PC-3 (cell line): ENCODE measurements at regions not wholly inside any gene's neighbourhood (a gene's known extent, or its start where the extent isn't known, plus 50 kb on each side); places are given as distances from the start of the nearest gene placed in this dataset.

Experiments
- ATAC-seq: fragments of 200-7000 bp; cut with Tn5 transposase; 2 replicates; pipeline ENCODE4 v1.9.1; 2020; ENCODE audit warnings: mild to moderate bottlenecking, moderate library complexity
- BruUV-seq: library from RNA; stranded (reverse); fragments of 400-500 nt; replicated peaks from 2 replicates; lab custom pipeline; 2021; lab: Mats Ljungman, UMichigan
- CTCF ChIA-PET: fragments of 300-600 bp; sonication (Branson Sonifier 250); formaldehyde crosslinking; loops from one replicate; lab custom pipeline; 2022; ENCODE audit warnings: antibody characterized with exemption; lab: Charles Lee
- POLR2A ChIA-PET: fragments of 300-600 bp; sonication (Branson Sonifier 250); formaldehyde crosslinking; loops from one replicate; lab custom pipeline; 2022; ENCODE audit warnings: antibody characterized with exemption; ENCODE audit not compliant: unreplicated experiment; lab: Charles Lee
- DNase-seq: peaks from one replicate; pipeline ENCODE4 v3.0.0-alpha.2; 2015
- H2AFZ ChIP-seq: fragments of 300-600 bp; sonication (generic); 2 replicates; pipeline ENCODE4 v1.6.0; 2016; ENCODE audit warnings: antibody characterized with exemption, low read length
- H3F3A ChIP-seq: fragments of 300-600 bp; sonication (generic); one replicate; pipeline ENCODE4 v1.6.0; 2017; ENCODE audit warnings: antibody characterized with exemption, low read length, control low read depth, mild to moderate bottlenecking; ENCODE audit not compliant: unreplicated experiment
- H3K27ac ChIP-seq: fragments of 300-600 bp; sonication (generic); 2 replicates; pipeline ENCODE4 v1.5.1; 2016; ENCODE audit warnings: mild to moderate bottlenecking, low read length
- H3K27me3 ChIP-seq: fragments of 300-600 bp; sonication (generic); 2 replicates; pipeline ENCODE4 v1.6.1; 2016; ENCODE audit warnings: low read length, mixed read lengths
- H3K36me3 ChIP-seq: fragments of 300-600 bp; sonication (generic); 2 replicates; pipeline ENCODE4 v1.6.1; 2016; ENCODE audit warnings: low read depth, mixed run types, low read length, mixed read lengths
- H3K4me1 ChIP-seq: fragments of 300-600 bp; sonication (generic); 2 replicates; pipeline ENCODE4 v1.5.1; 2016; ENCODE audit warnings: low read length; ENCODE audit not compliant: insufficient read depth
- H3K4me2 ChIP-seq: fragments of 300-600 bp; sonication (generic); 2 replicates; pipeline ENCODE4 v1.6.0; 2016; ENCODE audit warnings: low read length
- H3K4me3 ChIP-seq: fragments of 300-600 bp; sonication (generic); 2 replicates; pipeline ENCODE4 v1.5.1; 2016; ENCODE audit warnings: mild to moderate bottlenecking, low read length, mixed read lengths
- H3K79me2 ChIP-seq: fragments of 300-600 bp; sonication (generic); 2 replicates; pipeline ENCODE4 v1.6.1; 2017; ENCODE audit warnings: low read length, mixed read lengths
- H3K9ac ChIP-seq: fragments of 300-600 bp; sonication (generic); 2 replicates; pipeline ENCODE4 v1.6.0; 2016; ENCODE audit warnings: mild to moderate bottlenecking, low read length
- H3K9me2 ChIP-seq: fragments of 300-600 bp; sonication (generic); replicated peaks from 2 replicates; pipeline ENCODE4 v1.6.1; 2016; ENCODE audit warnings: mixed run types, low read length, mixed read lengths
- H3K9me3 ChIP-seq: fragments of 300-600 bp; sonication (generic); 2 replicates; pipeline ENCODE4 v1.6.1; 2016; ENCODE audit warnings: low read length, mixed read lengths
- H4K20me1 ChIP-seq: fragments of 300-600 bp; sonication (generic); 2 replicates; pipeline ENCODE4 v1.6.1; 2016; ENCODE audit warnings: low read length, mixed read lengths
- CTCF ChIP-seq: fragments of 300-600 bp; sonication (generic); conservative IDR thresholded peaks from 2 replicates; pipeline ENCODE4 v1.5.1; 2017; ENCODE audit warnings: antibody characterized with exemption, low read depth, mild to moderate bottlenecking, low read length
- EZH2 ChIP-seq: fragments of 300-600 bp; sonication (generic); IDR thresholded peaks from one replicate; pipeline ENCODE4 v1.6.1; 2017; ENCODE audit warnings: antibody characterized with exemption, mild to moderate bottlenecking, low read length; ENCODE audit not compliant: unreplicated experiment
- EZH2phosphoT487 ChIP-seq: fragments of 300-600 bp; sonication (generic); IDR thresholded peaks from 2 replicates; pipeline ENCODE4 v1.6.1; 2018; ENCODE audit warnings: mild to moderate bottlenecking, antibody characterized with exemption, low read length, borderline replicate concordance
- intact Hi-C: fragments of 100-400 bp; cut with micrococcal nuclease; formaldehyde crosslinking; loops from 2 replicates; pipeline ENCODE4 v1.9.0; 2023

- Histone ChIP-seq H3K4me2 (no peak overlapping the region), H3K4me3 (no peak overlapping the region), H3K79me2 (no peaks in the 10 kb centered on the region), H3K9me2 (no peaks in the 10 kb centered on the region), H3K27me3 (peaks cover 45% of the 10 kb centered on the region), H3K9ac (no peak overlapping the region), H3K4me1 (no peaks in the 10 kb centered on the region), H3F3A (no peaks in the 10 kb centered on the region), H3K27ac (no peak overlapping the region), H3K9me3 (no peaks in the 10 kb centered on the region), H3K36me3 (no peaks in the 10 kb centered on the region), H4K20me1 (no peaks in the 10 kb centered on the region), H2AFZ (no peak overlapping the region)
- intact Hi-C loops, result no loop called here
- DNase-seq (no peak), ATAC-seq (no peak)
- POLR2A ChIA-PET, result no interaction called here
- CTCF ChIA-PET, result no interaction called here
- no peak for TF ChIP-seq EZH2phosphoT487
- no peak for TF ChIP-seq EZH2
- no peak for TF ChIP-seq CTCF
- no TSS peak for BruUV-seq
These were observed 111.7 kb downstream of the SUDS3 start for GRCh38 chr12:118488034-118488433.

- no peak overlapping the region for H3K4me2 ChIP-seq
- H3K4me1 ChIP-seq, result no peaks in the 10 kb centered on the region
- ChIA-PET CTCF (no interaction called here), POLR2A (no interaction called here)
- BruUV-seq, result no TSS peak
- no peak overlapping the region for H3K27ac ChIP-seq
- H2AFZ ChIP-seq, result no peak overlapping the region
- DNase-seq (no peak), ATAC-seq (no peak)
- H3K9me3 ChIP-seq, result no peaks in the 10 kb centered on the region
- H3K9me2 ChIP-seq, result no peaks in the 10 kb centered on the region
- no peaks in the 10 kb centered on the region for H4K20me1 ChIP-seq
- H3K79me2 ChIP-seq, result no peaks in the 10 kb centered on the region
- no peak overlapping the region for H3K4me3 ChIP-seq
- H3F3A ChIP-seq, result no peaks in the 10 kb centered on the region
- H3K27me3 ChIP-seq, result no peaks in the 10 kb centered on the region
- H3K36me3 ChIP-seq, result no peaks in the 10 kb centered on the region
- TF ChIP-seq CTCF (no peak), EZH2phosphoT487 (no peak), EZH2 (no peak)
- intact Hi-C loops, result no loop called here
- no peak overlapping the region for H3K9ac ChIP-seq
These were observed 117.6 kb downstream of the SUDS3 start for GRCh38 chr12:118493962-118494361.

GRCh38 chr12:118494776-118495175 is 118.4 kb downstream of the SUDS3 start:
- DNase-seq, result no peak

More at GRCh38 chr12:118494776-118495175, 118.4 kb downstream of the SUDS3 start:
- intact Hi-C loops, result no loop called here
- no peak overlapping the region for H3K9ac ChIP-seq
- H3K9me3 ChIP-seq, result no peaks in the 10 kb centered on the region
- no peaks in the 10 kb centered on the region for H3K36me3 ChIP-seq
- POLR2A ChIA-PET, result no interaction called here
- CTCF ChIA-PET, result no interaction called here
- H3K4me1 ChIP-seq, result no peaks in the 10 kb centered on the region
- BruUV-seq, result no TSS peak
- H3K4me2 ChIP-seq, result no peak overlapping the region
- no peak overlapping the region for H3K27ac ChIP-seq
- ATAC-seq, result no peak
- no peaks in the 10 kb centered on the region for H4K20me1 ChIP-seq
- H3K79me2 ChIP-seq, result no peaks in the 10 kb centered on the region
- no peak overlapping the region for H3K4me3 ChIP-seq
- no peaks in the 10 kb centered on the region for H3K27me3 ChIP-seq
- H3K9me2 ChIP-seq, result no peaks in the 10 kb centered on the region
- H3F3A ChIP-seq, result no peaks in the 10 kb centered on the region
- no peak for TF ChIP-seq EZH2phosphoT487
- TF ChIP-seq EZH2, result no peak
- no peak for TF ChIP-seq CTCF
- H2AFZ ChIP-seq, result no peak overlapping the region
